Keratinocyte (primary cell): ENCODE measurements at regions not wholly inside any gene's neighbourhood (a gene's known extent, or its start where the extent isn't known, plus 50 kb on each side); places are given as distances from the start of the nearest gene placed in this dataset.

Source experiments
- DNase-seq: peaks from one replicate; pipeline ENCODE4 v3.0.0-alpha.2; 2011; ENCODE audit warnings: low read depth, missing footprints, low spot score
- FAIRE-seq: peaks from 2 replicates; lab custom pipeline; 2011; peaks lifted over from hg19 to GRCh38; lab: Jason Lieb, UNC
- H2AFZ ChIP-seq: 2 replicates; pipeline ENCODE4 v1.6.0; 2012; ENCODE audit warnings: low read length, control low read depth, inconsistent platforms; ENCODE audit not compliant: control insufficient read depth
- H3K27ac ChIP-seq: 2 replicates; pipeline ENCODE4 v1.5.1; 2011; ENCODE audit warnings: low read length; ENCODE audit not compliant: control insufficient read depth, insufficient read depth
- H3K27me3 ChIP-seq: 3 replicates; pipeline ENCODE4 v1.6.0; 2011; ENCODE audit warnings: low read length; ENCODE audit not compliant: control insufficient read depth, insufficient read depth; ENCODE audit errors: extremely low read depth
- H3K36me3 ChIP-seq, 2 experiments: 2 replicates in 1 of 2; 3 replicates in 1 of 2; pipeline ENCODE4 v1.5.1; 2011; ENCODE audit warnings: low read length in 2 of 2, mild to moderate bottlenecking in 1 of 2; ENCODE audit not compliant: control insufficient read depth in 2 of 2, insufficient read depth in 2 of 2; ENCODE audit errors: extremely low read depth in 1 of 2
- H3K4me1 ChIP-seq: 3 replicates; pipeline ENCODE4 v1.5.1; 2011; ENCODE audit warnings: low read length; ENCODE audit not compliant: control insufficient read depth, insufficient read depth; ENCODE audit errors: extremely low read depth
- H3K4me2 ChIP-seq: 3 replicates; pipeline ENCODE4 v1.6.0; 2011; ENCODE audit warnings: low read depth, low read length; ENCODE audit not compliant: control insufficient read depth, insufficient read depth; ENCODE audit errors: extremely low read depth
- H3K4me3 ChIP-seq, 3 experiments: fragments of 200-600 bp in 1 of 3; sonication (generic) in 1 of 3; 2 replicates in 2 of 3; 3 replicates in 1 of 3; pipeline ENCODE4 v1.5.1; 2011 to 2016; ENCODE audit warnings: low read length in 3 of 3, mild to moderate bottlenecking in 3 of 3, control low read depth in 2 of 3, inconsistent platforms in 1 of 3, low read depth in 1 of 3, mixed read lengths in 1 of 3, mixed run types in 1 of 3, moderate library complexity in 1 of 3; ENCODE audit not compliant: control insufficient read depth in 2 of 3, insufficient read depth in 2 of 3; ENCODE audit errors: extremely low read depth in 1 of 3
- H3K79me2 ChIP-seq: 2 replicates; pipeline ENCODE4 v1.6.0; 2012; ENCODE audit warnings: low read length; ENCODE audit not compliant: control insufficient read depth, insufficient read depth
- H3K9ac ChIP-seq: 3 replicates; pipeline ENCODE4 v1.6.0; 2011; ENCODE audit warnings: low read length; ENCODE audit not compliant: control insufficient read depth, insufficient read depth; ENCODE audit errors: extremely low read depth
- H3K9me1 ChIP-seq: 3 replicates; pipeline ENCODE4 v1.6.0; 2011; ENCODE audit warnings: low read length; ENCODE audit not compliant: control insufficient read depth, insufficient read depth; ENCODE audit errors: extremely low read depth
- H3K9me3 ChIP-seq: 2 replicates; pipeline ENCODE4 v1.5.1; 2012; ENCODE audit warnings: low read depth, low read length; ENCODE audit not compliant: control insufficient read depth
- H4K20me1 ChIP-seq: 3 replicates; pipeline ENCODE4 v1.6.0; 2011; ENCODE audit warnings: low read length; ENCODE audit not compliant: control insufficient read depth, insufficient read depth; ENCODE audit errors: extremely low read depth
- CTCF ChIP-seq, 3 experiments: IDR thresholded peaks in 1 of 3; conservative IDR thresholded peaks in 1 of 3; optimal IDR thresholded peaks in 1 of 3; 2 replicates in 2 of 3; 3 replicates in 1 of 3; pipeline versions ENCODE3 to v1.5.1; 2011; ENCODE audit warnings: low read length in 3 of 3, mild to moderate bottlenecking in 3 of 3, moderate library complexity in 2 of 3, control low read depth in 1 of 3, inconsistent platforms in 1 of 3; ENCODE audit not compliant: insufficient read depth in 2 of 3; ENCODE audit errors: extremely low read depth in 1 of 3
- EZH2 ChIP-seq: IDR thresholded peaks from one replicate; pipeline ENCODE4 v1.6.1; 2012; ENCODE audit warnings: inconsistent platforms, mild to moderate bottlenecking, low read length, moderate library complexity
- dilution Hi-C: fragments of 300-500 bp; cut with MboI; formaldehyde crosslinking; loops from one replicate; pipeline ENCODE4 v1.7.0; 2020; ENCODE audit warnings: low sequenced_read_pairs; ENCODE audit not compliant: extremely low pct_ligation_motif_present

- Histone ChIP-seq H3K27me3 (no peaks in the 10 kb centered on the region), H3K4me2 (no peak overlapping the region), H3K9me1 (no peaks in the 10 kb centered on the region), H3K9ac (no peak overlapping the region), H3K36me3 (no peaks in the 10 kb centered on the region), H3K4me1 (no peaks in the 10 kb centered on the region), H2AFZ (no peak overlapping the region), H3K4me3 (no peak overlapping the region), H3K79me2 (no peaks in the 10 kb centered on the region), H3K27ac (no peak overlapping the region), H3K9me3 (no peaks in the 10 kb centered on the region), H4K20me1 (no peaks in the 10 kb centered on the region)
- dilution Hi-C loops = no loop called here
- FAIRE-seq (no peak), DNase-seq (no peak)
- no peak for TF ChIP-seq CTCF (optimal IDR thresholded peaks at IDR 0.05 in 1 of 3, IDR thresholded peaks at IDR 0.05 in 1 of 3, conservative IDR thresholded peaks at IDR 0.05 in 1 of 3; ENCODE audit: extremely low read depth in 1 of 3, insufficient read depth in 2 of 3, low read length in 3 of 3)
- no peak for TF ChIP-seq EZH2
Observed at GRCh38 chr13:91086936-91087716, 260.4 kb upstream of the MIR17HG start.

GRCh38 chr13:91097269-91097668, 250.2 kb upstream of the MIR17HG start:
- H3K4me1 ChIP-seq = no peaks in the 10 kb centered on the region
- no peak overlapping the region for H3K4me2 ChIP-seq
- no peaks in the 10 kb centered on the region for H4K20me1 ChIP-seq
- H3K36me3 ChIP-seq = no peaks in the 10 kb centered on the region
- TF ChIP-seq CTCF (optimal IDR thresholded peaks at IDR 0.05 in 1 of 3, IDR thresholded peaks at IDR 0.05 in 1 of 3, conservative IDR thresholded peaks at IDR 0.05 in 1 of 3; ENCODE audit: extremely low read depth in 1 of 3, insufficient read depth in 2 of 3, low read length in 3 of 3) = no peak
- no peak for TF ChIP-seq EZH2
- no peak overlapping the region for H3K4me3 ChIP-seq
- dilution Hi-C loops = no loop called here
- no peak overlapping the region for H3K9ac ChIP-seq
- H3K9me1 ChIP-seq = no peaks in the 10 kb centered on the region
- no peak overlapping the region for H3K27ac ChIP-seq
- no peak overlapping the region for H2AFZ ChIP-seq
- no peaks in the 10 kb centered on the region for H3K27me3 ChIP-seq
- DNase-seq (no peak), FAIRE-seq (no peak)
- no peaks in the 10 kb centered on the region for H3K79me2 ChIP-seq
- H3K9me3 ChIP-seq = no peaks in the 10 kb centered on the region
